ENCODE measurements at regions not wholly inside any gene's neighbourhood (a gene's known extent, or its start where the extent isn't known, plus 50 kb on each side); places are given as distances from the start of the nearest gene placed in this dataset.

GRCh38 chr11:38315151-38315550, 1717.1 kb upstream of the RAG2 start:
- H3K4me3 ChIP-seq = no peak overlapping the region
- intact Hi-C loops (cut with micrococcal nuclease; ENCODE audit: unreplicated experiment) = no loop called here
- BruUV-seq (replicated peaks) = no TSS peak
- DNase-seq (ENCODE audit: low read depth, low spot score) (no peak), ATAC-seq (no peak), FAIRE-seq (no peak)
- no peak overlapping the region for H2AFZ ChIP-seq (ENCODE audit: control insufficient read depth, low read depth, low read length)
- 69% methylated on average over 1 of the region's 1 CpG for WGBS (ENCODE audit: insufficient coverage, insufficient replicate concordance, low lambda C conversion rate, missing lambda C conversion rate)
- no peaks in the 10 kb centered on the region for H3K9me3 ChIP-seq (replicated peaks; ENCODE audit: control insufficient read depth, insufficient read depth, low read length)
- in situ Hi-C loops (cut with MboI) = no loop called here
- no peaks in the 10 kb centered on the region for H3K36me3 ChIP-seq (ENCODE audit: control insufficient read depth in 2 of 2, insufficient read depth in 2 of 2, low read length in 1 of 2)
- H3K27me3 ChIP-seq (replicated peaks in 1 of 2; ENCODE audit: control insufficient read depth in 2 of 2, insufficient read depth in 2 of 2, low read length in 1 of 2) = no peaks in the 10 kb centered on the region
- ChIA-PET RAD21 (ENCODE audit: unreplicated experiment) (no interaction called here), CTCF (no interaction called here), SMC1A (ENCODE audit: uncharacterized antibody, unreplicated experiment) (no interaction called here), POLR2A (no interaction called here)
- no peak overlapping the region for H3K27ac ChIP-seq (ENCODE audit: control insufficient read depth, insufficient read depth)
- H3K9ac ChIP-seq (ENCODE audit: control insufficient read depth, insufficient read depth, low read length) = no peak overlapping the region
- no peak overlapping the region for H3K4me2 ChIP-seq (ENCODE audit: control insufficient read depth, insufficient read depth)
- H3K79me2 ChIP-seq (ENCODE audit: control insufficient read depth, insufficient read depth, low read length) = no peaks in the 10 kb centered on the region
- no peak for TF ChIP-seq CHD4 (IDR thresholded peaks at IDR 0.05)
- no peak for TF ChIP-seq SUZ12 (IDR thresholded peaks at IDR 0.05; ENCODE audit: unreplicated experiment)
- no peak for TF ChIP-seq STAT3 (IDR thresholded peaks at IDR 0.05; ENCODE audit: low read depth, low read length)
- TF ChIP-seq POU2F2 (IDR thresholded peaks at IDR 0.05; ENCODE audit: borderline replicate concordance, low read depth, low read length) = no peak
- TF ChIP-seq ASH2L (IDR thresholded peaks at IDR 0.05; ENCODE audit: borderline replicate concordance, low read depth) = no peak
- TF ChIP-seq KDM1A (IDR thresholded peaks at IDR 0.05; ENCODE audit: borderline replicate concordance) = no peak
- TF ChIP-seq NR2C2 (IDR thresholded peaks at IDR 0.05; ENCODE audit: borderline replicate concordance, control insufficient read depth, insufficient read length, low read depth) = no peak
- TF ChIP-seq ELK1 (IDR thresholded peaks at IDR 0.05; ENCODE audit: low read depth, low read length) = no peak
- no peak for TF ChIP-seq RELB (IDR thresholded peaks at IDR 0.05; ENCODE audit: low read depth)
- TF ChIP-seq PBX3 (IDR thresholded peaks at IDR 0.05; ENCODE audit: insufficient replicate concordance, low read depth, low read length) = no peak
- no peak for TF ChIP-seq HDAC2 (IDR thresholded peaks at IDR 0.05)
- H4K20me1 ChIP-seq (ENCODE audit: control insufficient read depth, insufficient read depth) = no peaks in the 10 kb centered on the region
- H3K4me1 ChIP-seq (ENCODE audit: control insufficient read depth, insufficient read depth, low read length) = no peaks in the 10 kb centered on the region

Measured in GM12878 (cell line).